Gastrocnemius medialis (tissue), 4 donors: ENCODE measurements at regions not wholly inside any gene's neighbourhood (a gene's known extent, or its start where the extent isn't known, plus 50 kb on each side); places are given as distances from the start of the nearest gene placed in this dataset.

Experiments
- POLR2A ChIP-seq, 2 donors: fragments of 450-650 bp; IDR thresholded peaks; one replicate each; pipeline ENCODE4 v1.6.1; 2017; ENCODE audit warnings: antibody characterized with exemption in 2 of 2, mild to moderate bottlenecking in 2 of 2, moderate library complexity in 2 of 2
- TF ChIP-seq, protein P1 (sequence below), 5 experiments: fragments of 450-650 bp in 3 of 5; fragments of 200-600 bp in 2 of 5; sonication (generic) in 2 of 5; IDR thresholded peaks in 4 of 5; conservative IDR thresholded peaks in 1 of 5; 1 replicate in 4 of 5; 2 replicates in 1 of 5; pipeline ENCODE4 v1.5.1; 2016 to 2019; ENCODE audit warnings: antibody characterized with exemption in 5 of 5, mild to moderate bottlenecking in 3 of 5, moderate library complexity in 3 of 5

DNA sequence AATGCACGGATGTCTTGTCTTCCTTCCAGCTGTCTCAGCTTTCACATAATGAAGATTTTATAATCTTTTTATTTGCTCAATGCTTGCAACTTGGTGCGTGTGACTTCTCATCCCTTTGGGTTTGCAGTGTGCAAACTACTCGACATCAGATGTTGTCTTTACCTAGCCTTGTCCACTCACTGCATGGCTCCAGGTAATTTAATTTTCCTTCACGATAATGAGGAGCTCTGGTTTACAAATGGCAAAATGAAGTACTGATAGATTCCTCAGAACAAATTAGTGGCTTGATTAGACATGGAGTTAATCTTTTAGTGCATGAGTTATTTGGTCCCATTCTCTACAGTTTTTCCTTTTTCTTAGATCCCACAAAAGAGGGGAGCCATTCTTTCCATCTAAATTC lies 603.0 kb downstream of the CCDC171 start:
- TF ChIP-seq, protein P1, sequence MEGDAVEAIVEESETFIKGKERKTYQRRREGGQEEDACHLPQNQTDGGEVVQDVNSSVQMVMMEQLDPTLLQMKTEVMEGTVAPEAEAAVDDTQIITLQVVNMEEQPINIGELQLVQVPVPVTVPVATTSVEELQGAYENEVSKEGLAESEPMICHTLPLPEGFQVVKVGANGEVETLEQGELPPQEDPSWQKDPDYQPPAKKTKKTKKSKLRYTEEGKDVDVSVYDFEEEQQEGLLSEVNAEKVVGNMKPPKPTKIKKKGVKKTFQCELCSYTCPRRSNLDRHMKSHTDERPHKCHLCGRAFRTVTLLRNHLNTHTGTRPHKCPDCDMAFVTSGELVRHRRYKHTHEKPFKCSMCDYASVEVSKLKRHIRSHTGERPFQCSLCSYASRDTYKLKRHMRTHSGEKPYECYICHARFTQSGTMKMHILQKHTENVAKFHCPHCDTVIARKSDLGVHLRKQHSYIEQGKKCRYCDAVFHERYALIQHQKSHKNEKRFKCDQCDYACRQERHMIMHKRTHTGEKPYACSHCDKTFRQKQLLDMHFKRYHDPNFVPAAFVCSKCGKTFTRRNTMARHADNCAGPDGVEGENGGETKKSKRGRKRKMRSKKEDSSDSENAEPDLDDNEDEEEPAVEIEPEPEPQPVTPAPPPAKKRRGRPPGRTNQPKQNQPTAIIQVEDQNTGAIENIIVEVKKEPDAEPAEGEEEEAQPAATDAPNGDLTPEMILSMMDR (IDR thresholded peaks at IDR 0.05 in 4 of 5, conservative IDR thresholded peaks at IDR 0.05 in 1 of 5), result no peak
- TF ChIP-seq POLR2A (IDR thresholded peaks at IDR 0.05), result no peak
